Heart left ventricle (tissue), 13 donors: ENCODE measurements at regions not wholly inside any gene's neighbourhood (a gene's known extent, or its start where the extent isn't known, plus 50 kb on each side); places are given as distances from the start of the nearest gene placed in this dataset.

ENCODE experiments used
- CTCF ChIP-seq, 12 donors: fragments of 200-600 bp; sonication (generic) in 4 of 12; IDR thresholded peaks; one replicate each; pipeline versions ENCODE4 v1.5.0 to v1.8.0; 2018 to 2022; ENCODE audit warnings: antibody characterized with exemption in 12 of 12, mild to moderate bottlenecking in 5 of 12
- POLR2A ChIP-seq, 2 donors: fragments of 450-650 bp; IDR thresholded peaks; one replicate each; pipeline ENCODE4 v1.6.1; 2017; ENCODE audit warnings: antibody characterized with exemption in 2 of 2, mild to moderate bottlenecking in 2 of 2, moderate library complexity in 2 of 2
- donor health status: ischemic (EF 13 %, LVEDD 7.1; RV severe dilation, severe dysfunction).
- donor health status: DM: no; HTN: yes; CAD: no.
- donor health status: DM: no; HTN: no; CAD: no.
- donor health status: ischemic (EF 25% LVEDD 6.9; RV normal size, moderate dysfunction).
- donor health status: ischemic (EF 25% LVEDD 5.7; RV mildly dilated, moderate dysfunction).
- donor health status: ischemic (EF 35%, LVEDD 5.7; RV mildly dilated, moderate dysfunction).
- donor health status: nonischemic (EF 11% LVEDD 7.7; RV severe dilation, severe dysfunction).
- donor health status: DM: yes; HTN: yes; CAD: no.
- donor health status: PGD.
- donor health status: ischemic (EF 29% LVEDD 5.4; RV normal size, mild dysfunction).
- donor health status: nonischemic (EF 23%, LVEDD 6.1; RV moderate dilation, normal function).

GRCh38 chr2:146917431-146918042, 927.3 kb upstream of the ACVR2A start:
- TF ChIP-seq CTCF (IDR thresholded peaks at IDR 0.05) (no peak), POLR2A (IDR thresholded peaks at IDR 0.05) (no peak)
